CMK (cell line): ENCODE measurements at regions not wholly inside any gene's neighbourhood (a gene's known extent, or its start where the extent isn't known, plus 50 kb on each side); places are given as distances from the start of the nearest gene placed in this dataset.
A peak's percentile ranks its signal among the peaks of the same experiment; 100 is the strongest.

Source experiments
- DNase-seq: peaks from one replicate; pipeline ENCODE4 v3.0.0-alpha.2; 2010; ENCODE audit warnings: low read depth

DNA sequence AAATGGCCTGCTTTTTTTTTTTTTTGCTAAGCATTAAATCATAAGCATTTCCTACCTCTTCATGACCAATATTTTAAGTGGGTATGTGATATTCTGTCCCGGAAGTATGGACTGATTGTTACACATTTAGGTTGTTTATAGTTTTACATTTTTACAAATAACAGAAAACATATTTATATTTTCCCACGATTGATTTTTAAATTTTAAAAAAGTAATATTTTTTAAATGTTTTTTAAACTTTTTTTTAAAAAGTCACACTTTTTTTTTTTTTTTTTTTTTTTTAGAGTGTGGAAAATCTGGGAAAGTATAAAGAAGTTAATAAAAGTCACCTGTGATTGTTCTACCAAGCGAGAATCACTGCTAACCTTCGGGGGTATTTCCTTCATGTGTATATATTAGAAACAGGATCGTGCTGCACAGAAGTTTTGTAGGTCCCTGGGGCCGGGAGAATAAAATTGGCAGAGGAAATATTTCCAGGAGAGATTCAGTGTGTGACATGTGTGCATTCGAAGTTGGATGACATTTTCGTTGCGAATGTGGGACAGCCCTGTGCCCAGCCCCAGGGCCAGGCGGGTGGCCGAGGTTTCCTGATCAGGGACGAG, 173.1 kb downstream of the CDC5L start:
- no peak for DNase-seq

- no peak for DNase-seq
These were observed 173.6 kb downstream of the CDC5L start for GRCh38 chr6:44561060-44561623.

GRCh38 chr6:44561832-44562665, 174.5 kb downstream of the CDC5L start:
- no peak for DNase-seq

DNA sequence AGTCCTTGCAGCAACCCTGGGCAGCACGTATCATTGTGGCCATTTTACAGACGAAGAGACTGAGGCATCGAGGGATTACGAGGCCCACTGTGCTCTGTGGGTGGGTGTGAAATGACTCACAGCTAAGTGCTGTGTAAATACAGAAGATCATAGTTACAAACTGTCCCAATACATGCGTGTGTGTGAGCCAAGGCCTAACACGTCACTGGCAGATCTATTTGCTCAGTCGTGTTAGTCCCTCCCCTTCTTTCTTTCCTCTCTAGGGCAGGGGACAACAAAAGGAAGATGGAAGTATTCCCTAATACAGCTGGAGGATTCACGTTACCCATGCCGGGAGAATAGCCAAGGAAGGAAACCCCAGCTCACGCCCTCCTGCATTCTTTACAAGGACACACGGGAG, 175.9 kb downstream of the CDC5L start:
- no peak for DNase-seq

GRCh38 chr6:44564906-44565524, 177.5 kb downstream of the CDC5L start:
- no peak for DNase-seq

DNA sequence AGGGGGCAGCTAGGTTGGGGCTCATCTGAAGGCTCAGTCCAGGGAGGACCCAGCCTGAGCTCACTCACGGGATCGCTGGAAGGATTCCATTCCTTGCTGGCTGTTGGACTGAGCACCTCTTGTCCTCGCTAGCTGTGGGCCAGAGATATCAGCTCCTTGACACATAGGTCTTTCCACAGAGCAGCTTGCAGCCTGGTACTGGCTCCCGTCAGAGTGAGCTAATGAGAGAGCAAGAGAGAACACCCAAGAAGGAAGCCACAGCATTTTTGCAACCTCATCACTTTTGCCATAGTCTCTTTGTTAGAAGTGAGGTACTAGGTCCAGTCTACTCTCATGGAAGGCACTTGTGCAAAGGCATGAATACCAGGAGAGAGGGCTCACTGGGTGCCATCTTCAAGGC, 179.9 kb downstream of the CDC5L start:
- no peak for DNase-seq

DNA sequence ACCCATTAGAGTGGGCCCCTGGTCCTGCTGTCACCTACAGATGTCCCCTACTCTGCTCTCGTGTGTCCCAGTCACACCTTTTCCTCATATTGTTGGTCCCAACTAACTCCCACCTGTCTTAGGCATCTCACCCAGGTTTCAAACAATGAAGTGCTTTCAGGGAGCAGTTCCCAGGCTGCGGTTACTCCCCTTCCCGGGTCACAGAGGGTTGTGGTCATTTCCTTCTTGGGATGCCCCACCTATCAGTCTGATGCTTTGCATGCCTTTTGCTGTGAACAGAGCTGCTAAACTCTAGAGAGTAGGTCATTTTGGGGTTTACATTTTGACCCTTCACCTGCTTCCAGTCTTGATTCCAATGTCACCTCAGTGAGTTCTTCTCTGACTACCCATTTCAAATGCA, 181.6 kb downstream of the CDC5L start:
- no peak for DNase-seq

DNA sequence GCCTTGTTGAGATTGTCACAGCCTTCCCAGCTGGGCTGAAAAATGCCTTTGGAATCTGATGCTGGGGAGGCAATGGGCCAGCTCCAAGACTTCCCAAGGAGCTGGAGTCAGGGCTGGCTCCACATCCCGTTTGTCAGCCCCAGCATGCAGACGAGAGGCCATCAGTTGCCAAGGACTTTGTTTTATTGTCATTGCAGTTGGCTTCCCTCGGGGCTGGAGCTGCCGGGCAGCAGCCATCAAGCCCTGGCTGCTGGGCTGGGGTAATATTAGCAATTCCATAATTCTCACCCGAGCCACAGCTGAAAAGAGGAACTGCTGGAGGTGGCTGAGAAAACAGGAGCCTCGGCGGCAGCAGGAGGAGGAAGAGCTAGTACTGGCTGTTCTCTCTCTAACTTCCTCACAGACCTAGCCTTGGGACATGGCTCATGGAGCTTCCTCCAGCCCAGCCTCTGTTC, 182.5 kb downstream of the CDC5L start:
- DNase-seq = no peak

DNA sequence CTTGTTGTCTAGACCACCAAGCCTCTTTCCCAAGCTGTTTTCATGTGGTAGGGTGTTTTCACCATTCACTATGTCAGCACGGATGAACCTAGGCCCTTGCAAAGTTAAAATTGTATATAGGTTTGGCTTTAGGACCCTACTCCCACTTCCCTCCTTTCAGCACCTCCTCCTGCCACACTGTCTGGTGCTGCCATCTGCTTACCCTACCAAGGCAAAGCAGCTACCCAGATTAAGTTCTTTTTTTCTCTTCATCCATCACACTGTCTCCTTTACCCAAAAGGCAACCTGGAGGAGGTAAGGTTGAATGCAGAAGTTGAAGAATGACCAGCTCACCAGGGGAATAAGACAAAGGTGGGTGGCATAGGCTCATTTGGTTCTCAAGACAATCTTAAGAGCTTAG, 184.0 kb downstream of the CDC5L start:
- DNase-seq = no peak

- no peak for DNase-seq
These were observed 184.8 kb downstream of the CDC5L start for GRCh38 chr6:44572346-44572745.

GRCh38 chr6:44575644-44576043, 188.1 kb downstream of the CDC5L start:
- DNase-seq = no peak

DNA sequence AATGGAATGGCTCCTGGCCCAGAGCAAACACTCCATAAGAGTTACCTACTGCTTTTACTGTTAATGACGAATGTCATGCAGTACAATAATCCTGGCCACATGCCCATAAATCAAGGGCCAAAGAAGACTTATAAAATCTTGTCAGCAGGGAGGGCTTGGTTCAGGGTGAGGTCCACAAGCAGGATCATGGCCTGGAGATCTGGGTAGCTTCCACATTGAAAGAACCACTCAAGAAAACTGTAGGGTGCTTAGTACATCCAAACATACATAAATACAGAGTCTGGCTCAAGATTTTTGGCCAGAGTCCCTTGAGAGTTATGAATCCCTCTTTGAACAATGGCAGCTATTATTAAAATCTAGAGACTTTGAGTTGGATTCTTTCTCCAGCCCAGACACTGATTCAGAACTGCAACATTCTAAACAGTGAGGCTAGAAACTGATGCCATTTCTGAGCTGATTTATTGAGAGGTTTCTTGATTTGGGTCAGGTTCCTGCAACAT, 188.7 kb downstream of the CDC5L start:
- no peak for DNase-seq

- DNase-seq = no peak
These were observed 193.4 kb downstream of the CDC5L start for GRCh38 chr6:44580901-44581300.

DNA sequence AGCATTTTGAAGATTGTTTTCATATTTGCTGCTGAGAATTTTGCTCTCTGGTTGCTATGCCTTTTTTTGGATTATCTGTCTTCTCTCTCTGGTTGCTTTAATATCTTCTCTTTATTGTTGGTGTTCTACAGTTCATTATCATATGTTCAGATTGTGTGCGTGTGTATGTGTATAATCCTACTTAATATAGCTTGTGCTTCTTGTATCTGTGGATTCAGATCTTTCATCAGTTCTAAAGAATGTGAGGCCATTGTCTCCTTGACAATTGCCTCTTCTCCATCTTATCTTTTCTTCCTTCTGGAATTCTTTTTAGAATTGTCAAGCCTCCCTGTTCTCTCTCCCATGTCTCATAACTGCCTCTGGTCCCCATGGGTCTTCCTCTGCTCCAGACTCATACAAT, 195.4 kb downstream of the CDC5L start:
- DNase-seq = no peak

DNA sequence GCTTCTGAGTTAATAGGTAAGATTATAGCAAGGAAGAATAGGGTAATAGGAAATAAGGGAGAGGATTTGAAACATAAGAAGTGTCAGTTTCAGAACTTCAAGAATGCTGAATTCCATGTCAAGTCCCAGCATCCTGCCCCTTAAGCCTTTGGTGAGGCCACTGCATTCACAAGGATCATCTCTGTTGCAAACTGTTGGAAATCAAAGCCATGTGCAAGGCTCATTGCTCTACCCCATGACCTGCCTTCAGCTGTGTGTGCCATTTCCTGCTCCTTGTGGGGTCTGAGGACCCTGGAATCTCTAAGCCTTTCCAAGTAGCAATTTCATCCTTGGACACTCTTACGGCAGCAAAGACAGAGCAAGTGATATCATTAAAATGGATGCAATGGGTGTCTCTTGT, 203.0 kb downstream of the CDC5L start:
- no peak for DNase-seq

- peak; percentile 36 for DNase-seq
These were observed 206.0 kb downstream of the CDC5L start for GRCh38 chr6:44593539-44593944.

DNA sequence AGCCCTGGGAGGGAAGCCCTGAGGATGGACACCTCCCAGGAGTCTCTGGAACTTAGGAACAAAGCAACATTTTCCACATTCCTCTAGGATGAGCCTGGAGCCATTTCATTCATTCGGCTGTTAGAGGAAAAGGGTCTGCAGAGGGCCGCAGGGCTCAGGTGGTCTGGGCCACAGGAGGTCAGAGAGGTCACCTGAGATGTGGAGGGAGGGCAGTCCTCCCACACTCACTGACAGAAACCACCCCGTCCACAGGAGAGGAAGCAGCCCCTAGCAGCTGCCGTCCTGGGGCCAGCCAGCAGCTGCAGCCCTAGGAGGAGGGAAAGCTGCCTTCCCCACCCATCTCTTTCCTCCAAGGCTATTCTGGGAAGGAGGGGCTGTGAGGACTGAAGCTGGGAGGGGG, 207.0 kb downstream of the CDC5L start:
- DNase-seq = no peak

- no peak for DNase-seq
These were observed 211.2 kb downstream of the CDC5L start for GRCh38 chr6:44598679-44599078.

GRCh38 chr6:44599672-44600071, 212.2 kb downstream of the CDC5L start:
- DNase-seq = no peak

DNA sequence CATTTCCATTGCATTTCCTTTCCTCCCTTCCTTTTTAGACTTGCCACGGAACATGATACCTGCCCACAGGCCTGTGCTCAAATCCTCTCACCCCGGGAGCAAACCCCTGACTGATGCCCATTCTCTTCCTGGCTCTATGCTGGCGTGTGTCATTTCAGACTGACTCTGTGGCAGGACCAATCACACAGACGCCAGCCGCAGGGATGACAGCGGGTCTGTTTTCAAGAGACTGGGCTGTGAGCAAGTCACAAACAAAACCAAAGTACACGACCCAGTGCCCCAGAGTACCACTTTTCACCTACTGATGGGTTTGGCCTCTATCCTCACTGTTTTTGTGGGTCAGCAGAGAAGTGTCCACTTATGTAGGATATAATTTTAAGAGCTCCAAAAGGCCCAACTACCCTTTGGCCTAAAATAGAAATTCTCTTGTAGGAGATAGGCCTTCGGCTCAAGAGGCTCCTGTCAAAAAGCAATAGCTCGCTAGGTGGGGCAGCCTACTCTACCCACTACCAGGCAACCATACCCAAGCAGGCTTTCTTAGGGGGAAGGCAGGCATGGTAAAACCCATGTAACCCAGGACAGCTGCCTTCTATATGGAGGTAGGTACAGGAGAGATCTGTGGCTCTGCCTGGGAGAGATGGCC, 215.7 kb downstream of the CDC5L start:
- no peak for DNase-seq

DNA sequence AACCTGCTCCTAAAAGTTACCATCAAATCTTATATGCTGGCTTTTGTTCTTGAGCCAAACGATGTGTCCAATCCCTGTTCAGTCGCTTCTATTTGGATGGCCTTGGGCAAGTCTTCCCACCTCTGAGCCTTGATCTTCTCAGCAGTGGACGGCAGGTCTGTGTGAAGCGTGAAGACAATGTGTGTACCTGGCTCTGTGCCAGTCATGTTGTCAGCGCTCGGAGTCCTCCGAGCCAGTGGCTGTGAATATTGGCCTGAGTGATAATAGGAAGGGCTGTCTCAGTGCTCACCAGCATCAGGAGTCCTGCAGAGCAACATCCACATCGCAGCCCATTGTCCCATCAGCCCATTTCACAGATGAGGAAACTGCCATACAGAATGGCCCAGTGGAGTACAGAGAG, 219.0 kb downstream of the CDC5L start:
- no peak for DNase-seq

GRCh38 chr6:44606976-44607375, 219.5 kb downstream of the CDC5L start:
- no peak for DNase-seq
